Hepatic stellate cell (primary cell): ENCODE measurements at regions not wholly inside any gene's neighbourhood (a gene's known extent, or its start where the extent isn't known, plus 50 kb on each side); places are given as distances from the start of the nearest gene placed in this dataset.
"Not testable (repeated sequence)": the region's sequence is repeated elsewhere in the genome, so short reads cannot be mapped to it uniquely, and the experiment has no call there.

Experiments used
- DNase-seq: peaks from one replicate; pipeline ENCODE4 v3.0.0; 2011; ENCODE audit warnings: low spot score

DNA sequence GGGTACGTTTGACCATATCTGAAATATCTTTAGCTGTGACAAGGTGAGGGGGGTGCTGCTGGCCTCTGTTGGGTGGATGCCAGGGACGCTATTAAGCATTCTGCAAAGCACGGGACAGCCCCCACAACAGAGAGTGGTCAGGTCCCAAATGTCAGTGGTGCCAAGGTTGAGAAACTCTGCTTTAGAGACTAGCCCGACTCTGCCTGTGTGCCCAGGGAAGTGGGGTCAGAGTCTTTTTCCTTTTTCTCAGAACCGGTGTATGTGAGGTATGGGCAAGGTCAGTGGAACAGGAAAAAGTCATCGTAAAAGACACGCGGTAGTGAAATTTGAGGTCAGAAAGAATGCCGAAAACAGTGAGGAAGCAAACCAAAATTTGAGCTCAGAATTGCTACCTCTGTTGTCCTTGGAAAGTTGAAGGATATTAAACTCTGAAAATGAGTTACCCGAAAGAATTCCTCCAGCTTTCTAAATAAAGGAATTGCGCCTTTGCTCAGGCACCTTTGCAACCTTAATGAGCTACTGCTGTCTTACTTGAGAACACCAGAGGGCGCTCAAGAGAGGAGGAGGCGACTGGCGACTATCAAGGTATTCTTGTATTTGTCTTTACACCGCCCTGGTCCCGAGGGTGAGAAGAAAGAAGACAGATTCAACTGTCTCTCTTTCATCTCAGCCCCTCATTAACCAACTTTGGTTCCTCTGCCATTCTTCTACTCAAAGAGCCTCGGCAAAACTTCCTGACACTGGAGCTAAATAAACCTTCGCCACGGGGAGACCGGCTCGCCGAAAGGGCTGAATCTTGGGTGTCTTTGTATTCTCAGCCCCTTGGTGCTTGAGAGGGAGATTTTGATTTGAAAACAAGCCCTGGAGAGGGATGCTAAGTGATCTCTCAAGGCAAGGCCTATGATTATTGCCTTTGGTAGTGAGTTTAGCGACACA is 85.4 kb upstream of the OLIG2 start:
- no peak for DNase-seq

DNA sequence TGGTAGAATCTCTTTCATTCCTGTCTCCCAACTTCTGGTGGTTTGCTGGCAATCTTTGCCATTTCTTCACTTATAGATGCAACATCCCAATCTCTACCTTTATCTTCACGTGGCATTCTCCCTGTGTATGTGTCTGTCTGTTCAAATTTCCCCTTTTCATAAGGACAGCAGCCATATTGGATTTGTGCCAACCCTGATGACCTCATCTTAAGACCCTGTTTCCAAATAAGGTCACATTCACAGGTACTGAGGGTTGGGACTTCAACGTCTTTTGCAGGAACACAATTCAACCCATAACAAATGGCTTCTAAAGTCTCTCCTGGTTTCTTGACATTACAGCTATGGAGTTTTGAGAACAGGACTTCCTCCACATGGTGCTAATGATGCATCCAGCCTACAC is 84.5 kb upstream of the OLIG2 start:
- DNase-seq, result no peak

DNA sequence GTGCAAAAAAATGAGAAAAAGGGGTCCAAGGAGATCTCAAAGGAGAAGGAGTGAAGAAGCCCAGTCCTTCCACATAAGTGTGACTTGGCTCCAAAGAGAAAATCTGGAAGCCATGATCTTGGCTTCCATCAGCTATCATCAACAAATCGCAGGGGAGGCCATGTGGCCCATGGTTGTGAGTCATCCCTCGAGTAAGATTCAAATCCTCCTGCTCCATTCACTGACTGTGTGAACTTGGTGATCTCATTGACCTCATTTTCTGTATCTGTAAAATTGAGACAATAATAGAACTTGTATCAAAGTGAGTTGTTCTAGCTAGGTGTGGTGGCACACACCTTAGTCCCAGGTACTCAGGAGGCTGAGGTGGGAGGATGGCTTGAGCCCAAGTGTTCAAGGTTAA is 79.1 kb upstream of the OLIG2 start:
- DNase-seq, result no peak

DNA sequence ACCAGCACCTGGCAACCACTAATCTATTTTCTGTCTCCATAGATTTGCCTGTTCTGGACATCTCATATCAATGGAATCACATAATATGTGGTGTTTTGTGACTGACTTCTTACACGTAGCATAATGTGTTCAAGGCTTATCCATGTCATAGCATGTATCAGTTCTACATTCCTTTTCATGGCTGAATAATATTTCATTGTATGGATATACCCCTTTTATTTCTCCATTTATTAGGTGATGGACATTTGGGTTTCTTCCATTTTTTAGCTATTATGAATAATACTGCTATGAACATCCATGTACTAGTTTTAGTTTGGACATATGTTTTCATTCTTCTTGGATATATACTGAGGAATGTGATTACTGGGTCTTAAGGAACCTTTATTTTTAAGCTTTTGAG is 78.0 kb upstream of the OLIG2 start:
- DNase-seq, result no peak

GRCh38 chr21:32949701-32950100 is 76.0 kb upstream of the OLIG2 start:
- DNase-seq, result no peak

GRCh38 chr21:32951041-32951440 is 74.7 kb upstream of the OLIG2 start:
- no peak for DNase-seq

- DNase-seq, result no peak
Measured at GRCh38 chr21:32954353-32954752, 71.4 kb upstream of the OLIG2 start.

- DNase-seq, result no peak
Measured at GRCh38 chr21:32955311-32956060, 70.2 kb upstream of the OLIG2 start.

DNA sequence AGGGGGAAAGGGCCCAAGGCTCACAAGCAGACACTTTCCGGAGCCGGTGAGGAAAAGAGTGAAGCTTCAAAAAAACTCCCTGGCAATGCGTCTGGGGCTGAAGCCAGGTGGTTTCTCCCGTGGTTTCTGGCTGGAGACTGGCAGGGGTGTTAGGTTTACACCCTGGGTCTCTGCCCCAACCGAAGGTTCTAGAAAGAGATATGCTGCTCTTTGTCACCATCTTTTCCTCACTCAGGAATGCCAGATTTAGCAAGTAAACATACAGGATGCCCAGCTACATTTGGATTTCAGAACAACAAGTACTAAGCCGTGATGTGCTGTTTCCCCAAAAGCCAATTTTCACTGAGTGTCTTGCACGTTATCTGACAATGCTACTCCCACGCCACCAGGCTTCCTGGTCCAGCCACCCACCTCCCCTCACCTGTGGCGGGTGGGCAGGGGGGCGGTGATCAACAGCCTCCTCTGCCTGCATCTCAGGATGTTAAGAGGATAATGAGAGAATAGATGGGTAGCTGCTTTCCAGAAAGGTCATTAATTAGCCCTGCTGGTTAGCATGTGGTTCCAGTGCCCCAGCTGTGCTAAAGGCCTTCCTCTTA is 69.6 kb upstream of the OLIG2 start:
- DNase-seq, result no peak

- no peak for DNase-seq
Measured at GRCh38 chr21:32957545-32957944, 68.2 kb upstream of the OLIG2 start.

DNA sequence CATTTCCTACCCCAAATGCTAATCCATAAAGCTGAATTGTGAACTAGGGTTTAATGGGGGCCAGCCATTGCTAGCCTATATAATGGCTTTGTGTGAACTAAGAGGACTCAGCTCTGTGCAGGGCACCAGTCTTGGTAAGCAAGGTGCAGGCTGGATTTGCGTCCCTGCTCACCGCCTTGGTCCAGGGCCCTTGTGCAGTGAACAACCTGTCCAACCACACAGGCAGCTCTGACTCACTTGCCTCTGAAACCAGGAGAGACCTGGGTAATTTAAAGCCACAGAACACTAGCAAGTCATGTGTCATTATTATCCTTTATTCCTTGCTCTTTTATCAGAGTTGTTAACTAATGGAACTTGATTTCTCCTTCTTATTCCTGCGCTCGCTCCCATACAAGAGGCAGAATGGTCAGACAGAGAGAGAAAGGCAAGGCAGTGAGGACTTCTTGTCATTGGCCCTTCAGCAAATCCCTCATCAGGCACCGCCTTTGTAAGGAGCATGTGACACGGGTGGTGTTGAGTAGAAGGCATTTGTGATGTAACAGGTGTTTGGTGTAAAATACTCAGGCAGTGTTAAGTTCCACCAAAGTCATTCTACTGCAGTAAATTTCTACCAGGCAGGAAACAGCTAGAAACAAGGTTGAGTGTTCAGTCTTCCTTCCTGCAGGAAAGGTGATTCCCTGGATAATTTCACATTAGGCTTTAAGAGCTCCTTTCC is 67.3 kb upstream of the OLIG2 start:
- DNase-seq, result no peak

GRCh38 chr21:32962268-32962667 is 63.5 kb upstream of the OLIG2 start:
- no peak for DNase-seq

DNA sequence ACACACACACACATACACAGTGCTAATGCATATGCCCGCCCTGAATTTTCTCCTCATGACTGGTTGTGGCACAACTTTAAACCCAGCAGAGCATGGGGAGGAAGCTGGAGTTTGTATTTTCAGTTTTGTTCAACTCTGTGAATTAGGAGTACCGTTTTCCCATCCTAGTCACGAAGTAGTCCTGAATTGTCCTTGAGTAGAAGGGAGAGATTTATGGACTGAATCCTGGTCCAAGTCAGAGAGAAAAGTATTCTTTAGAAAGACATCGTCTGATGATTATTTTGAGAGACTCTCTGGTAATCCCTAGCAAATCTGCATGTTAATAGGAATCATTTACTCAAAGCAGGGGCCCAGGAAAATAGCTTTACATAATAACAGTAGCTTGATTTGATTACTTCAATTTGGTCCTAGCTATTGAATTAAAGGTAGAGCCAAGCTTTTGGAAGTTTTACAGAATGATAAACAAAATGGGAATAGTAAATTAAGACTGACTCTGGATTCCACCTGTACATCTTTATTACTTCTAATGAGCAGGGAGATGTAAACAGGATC is 60.5 kb upstream of the OLIG2 start:
- no peak for DNase-seq

GRCh38 chr21:32966120-32966519 is 59.6 kb upstream of the OLIG2 start:
- DNase-seq, result no peak

GRCh38 chr21:32968103-32968502 is 57.6 kb upstream of the OLIG2 start:
- DNase-seq, result not testable (repeated sequence)

DNA sequence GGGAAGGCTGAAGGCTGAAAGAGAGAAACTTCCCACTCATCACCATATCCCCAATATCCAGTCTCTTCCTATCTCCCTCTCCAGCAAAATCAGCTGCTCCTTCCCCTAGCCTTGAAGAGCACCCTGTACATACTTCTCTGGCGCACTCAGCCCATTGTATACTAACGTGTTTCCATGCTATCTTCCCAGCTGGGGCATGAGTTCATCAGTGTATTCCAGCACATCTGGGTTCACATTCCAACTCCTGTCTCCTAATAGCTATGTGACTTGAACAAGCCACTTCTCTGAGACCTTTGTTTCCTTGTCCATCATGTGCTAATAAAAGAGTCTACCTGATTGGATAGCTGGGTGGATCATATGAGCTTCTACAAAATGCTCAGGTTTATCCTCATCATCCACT is 51.1 kb upstream of the OLIG2 start:
- DNase-seq, result no peak

- DNase-seq, result no peak
Measured at GRCh38 chr21:32975811-32976431, 49.8 kb upstream of the OLIG2 start.
